Prostate gland (tissue), 2 donors: ENCODE measurements at regions not wholly inside any gene's neighbourhood (a gene's known extent, or its start where the extent isn't known, plus 50 kb on each side); places are given as distances from the start of the nearest gene placed in this dataset.

ENCODE experiments used
- DNase-seq: peaks from one replicate; pipeline ENCODE4 v3.0.0-alpha.2; 2019; ENCODE audit warnings: low spot score
- H3K27ac ChIP-seq, 2 donors: fragments of 200-600 bp; sonication (generic); 2 replicates each; pipeline ENCODE4 v1.5.1; 2017 to 2019
- H3K27me3 ChIP-seq: fragments of 200-600 bp; sonication (generic); replicated peaks from 2 replicates; pipeline ENCODE4 v1.5.1; 2019; ENCODE audit not compliant: insufficient read depth
- H3K36me3 ChIP-seq, 2 donors: fragments of 200-600 bp; sonication (generic); 1 replicate in 1 of 2; 2 replicates in 1 of 2; pipeline versions ENCODE4 v1.5.1 to v1.8.1; 2017 to 2019
- H3K4me1 ChIP-seq: fragments of 200-600 bp; sonication (generic); replicated peaks from 2 replicates; pipeline ENCODE4 v1.5.1; 2019
- H3K4me3 ChIP-seq, 2 donors: fragments of 200-600 bp; sonication (generic); 2 replicates each; pipeline ENCODE4 v1.5.1; 2017 to 2019
- H3K9me3 ChIP-seq: fragments of 200-600 bp; sonication (generic); 2 replicates; pipeline ENCODE4 v1.5.1; 2017
- CTCF ChIP-seq, 4 experiments: fragments of 200-600 bp in 2 of 4; fragments of 450-650 bp in 2 of 4; sonication (generic) in 2 of 4; IDR thresholded peaks; 1 replicate in 3 of 4; 2 replicates in 1 of 4; pipeline ENCODE4 v1.5.1; 2016 to 2019; ENCODE audit warnings: antibody characterized with exemption in 4 of 4, mild to moderate bottlenecking in 2 of 4, moderate library complexity in 2 of 4
- POLR2A ChIP-seq: fragments of 450-650 bp; IDR thresholded peaks from one replicate; pipeline ENCODE4 v1.6.1; 2016; ENCODE audit warnings: antibody characterized with exemption, mild to moderate bottlenecking
- POLR2AphosphoS5 ChIP-seq: sonication (generic); formaldehyde crosslinking; IDR thresholded peaks from one replicate; pipeline ENCODE4 v1.6.1; 2017; ENCODE audit warnings: antibody characterized with exemption
- WGBS: methylation state at CpG from one replicate; pipeline ENCODE4 v1.1.5; 2018; 5-methylcytosine and 5-hydroxymethylcytosine counted together
- intact Hi-C: fragments of 100-400 bp; cut with DNase I; formaldehyde crosslinking; loops from one replicate; pipeline ENCODE4 v1.14.2; 2022

GRCh38 chr10:128263891-128264688 is 137.9 kb upstream of the MKI67 start:
- TF ChIP-seq POLR2A: no peak
- no peak for TF ChIP-seq POLR2AphosphoS5
- peak in 3 of 4 experiments; percentile 43 to 53 (median 52) for TF ChIP-seq CTCF (IDR thresholded peaks at IDR 0.05)
- DNase-seq: peak; percentile 33
- intact Hi-C loops: no loop called here
- Histone ChIP-seq H3K36me3 (no peaks in the 10 kb centered on the region), H3K27ac (no peak overlapping the region), H3K4me1 (no peaks in the 10 kb centered on the region), H3K27me3 (peaks cover 18% of the 10 kb centered on the region), H3K9me3 (no peaks in the 10 kb centered on the region), H3K4me3 (no peak overlapping the region)
- 30% methylated on average over 13 of the region's 13 CpGs for WGBS

- Histone ChIP-seq H3K27ac (no peak overlapping the region), H3K27me3 (peaks cover 18% of the 10 kb centered on the region), H3K4me3 (no peak overlapping the region), H3K4me1 (no peaks in the 10 kb centered on the region), H3K36me3 (no peaks in the 10 kb centered on the region), H3K9me3 (no peaks in the 10 kb centered on the region)
- intact Hi-C loops: no loop called here
- TF ChIP-seq CTCF (IDR thresholded peaks at IDR 0.05): no peak
- TF ChIP-seq POLR2A: no peak
- no peak for TF ChIP-seq POLR2AphosphoS5
- DNase-seq: no peak
- WGBS: 23% methylated on average over 32 of the region's 32 CpGs
Measured at GRCh38 chr10:128265596-128265995, 139.4 kb upstream of the MKI67 start.

GRCh38 chr10:128267581-128267980 is 141.4 kb upstream of the MKI67 start:
- H3K27ac ChIP-seq: no peak overlapping the region
- H3K27me3 ChIP-seq: peaks cover 18% of the 10 kb centered on the region
- no peak for DNase-seq
- no peaks in the 10 kb centered on the region for H3K4me1 ChIP-seq
- TF ChIP-seq POLR2AphosphoS5 (no peak), POLR2A (no peak), CTCF (IDR thresholded peaks at IDR 0.05) (no peak)
- H3K36me3 ChIP-seq: no peaks in the 10 kb centered on the region
- intact Hi-C loops: no loop called here
- no peaks in the 10 kb centered on the region for H3K9me3 ChIP-seq
- 57% methylated on average over 5 of the region's 5 CpGs for WGBS
- no peak overlapping the region for H3K4me3 ChIP-seq

- Histone ChIP-seq H3K36me3 (no peaks in the 10 kb centered on the region), H3K4me1 (no peaks in the 10 kb centered on the region), H3K4me3 (no peak overlapping the region), H3K27ac (no peak overlapping the region), H3K9me3 (no peaks in the 10 kb centered on the region), H3K27me3 (peaks cover 16% of the 10 kb centered on the region)
- intact Hi-C loops: no loop called here
- no peak for TF ChIP-seq POLR2A
- TF ChIP-seq POLR2AphosphoS5: no peak
- peak in 3 of 4 experiments; percentile 23 to 45 (median 43) for TF ChIP-seq CTCF (IDR thresholded peaks at IDR 0.05)
- peak; percentile 19 for DNase-seq
- WGBS: 43% methylated on average over 20 of the region's 25 CpGs
Measured at GRCh38 chr10:128268015-128268722, 141.9 kb upstream of the MKI67 start.
